ENCODE measurements at regions not wholly inside any gene's neighbourhood (a gene's known extent, or its start where the extent isn't known, plus 50 kb on each side); places are given as distances from the start of the nearest gene placed in this dataset.

- DNase-seq: no peak
Measured at GRCh38 chr4:185931375-185931774, 119.4 kb upstream of the SORBS2 start.

DNA sequence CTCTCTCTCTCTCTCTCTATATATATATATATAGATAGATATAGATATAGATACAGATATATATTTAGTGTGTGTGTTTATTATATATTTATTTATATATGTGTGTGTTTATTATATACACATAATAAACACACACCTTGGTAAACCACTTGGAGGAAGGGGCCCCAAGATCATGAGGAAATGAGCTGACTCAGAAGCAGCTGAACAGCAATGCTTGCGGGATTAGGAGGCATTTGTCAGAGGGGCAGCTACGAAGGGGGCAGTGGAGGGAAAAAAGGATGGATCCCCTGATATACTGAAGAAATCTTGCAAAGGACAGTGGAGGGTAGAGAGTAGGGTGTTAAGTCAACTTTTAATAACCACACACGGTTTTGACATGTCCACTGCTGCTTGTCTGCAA is 120.0 kb upstream of the SORBS2 start:
- no peak for DNase-seq

- DNase-seq: peak; percentile 39
Measured at GRCh38 chr4:185932491-185932890, 120.5 kb upstream of the SORBS2 start.

DNA sequence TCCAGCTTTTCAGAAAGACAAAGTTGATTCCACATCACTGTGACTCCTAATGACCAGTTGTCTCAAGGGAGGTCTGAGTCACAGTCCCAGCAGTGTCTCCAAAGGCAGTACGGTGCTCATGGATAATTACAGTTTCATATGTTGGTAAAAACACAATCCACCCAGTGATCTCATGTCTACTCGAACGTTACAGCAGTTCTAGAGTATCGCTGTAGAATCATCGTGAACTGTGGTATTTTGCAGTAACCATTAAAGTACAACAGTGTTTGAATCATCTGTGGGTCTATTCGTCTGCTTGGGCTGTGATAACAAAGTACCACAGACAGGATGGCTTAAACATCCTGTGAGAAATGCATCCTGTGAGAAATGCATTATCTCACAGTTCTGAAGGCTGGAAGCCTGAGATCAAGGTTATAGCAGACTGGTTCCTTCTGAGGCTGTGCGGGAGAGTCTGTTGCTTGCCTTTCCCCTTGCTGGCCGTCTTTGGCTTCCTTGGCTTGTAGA is 121.1 kb upstream of the SORBS2 start:
- peak; percentile 86 for DNase-seq

DNA sequence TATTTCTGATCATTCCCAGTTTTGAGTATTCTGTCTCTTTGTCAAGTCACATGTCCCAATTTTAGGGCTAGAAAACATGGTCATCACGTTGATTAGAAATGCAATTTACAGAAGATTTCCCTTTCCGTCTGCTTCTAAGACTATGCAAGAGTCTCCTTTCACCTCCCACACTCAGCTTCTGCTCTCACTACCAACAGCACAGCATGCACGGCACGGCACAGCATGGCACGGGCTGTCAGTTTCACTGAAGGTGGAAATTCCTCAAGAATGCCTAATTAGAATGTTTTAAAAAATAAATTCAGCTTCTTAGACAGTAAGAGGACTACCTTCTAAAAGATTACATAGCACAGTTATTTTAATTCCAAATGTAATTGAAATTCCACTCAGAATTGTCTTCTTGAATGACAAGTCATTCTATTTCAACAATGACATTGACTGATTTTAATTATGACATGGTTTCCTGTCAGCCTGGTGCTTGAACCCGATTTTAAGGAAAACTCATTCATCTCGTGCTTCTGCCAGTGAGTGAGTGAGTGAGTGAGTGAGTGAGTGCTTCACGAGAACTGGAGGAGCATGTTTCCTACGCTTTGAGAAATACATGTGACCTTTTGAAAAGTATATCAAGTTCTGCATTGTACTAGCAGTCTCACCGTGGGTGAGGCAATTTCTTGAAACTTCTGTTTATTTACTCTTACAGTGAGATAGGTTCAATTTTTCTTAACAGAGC is 124.8 kb upstream of the SORBS2 start:
- no peak for DNase-seq

DNA sequence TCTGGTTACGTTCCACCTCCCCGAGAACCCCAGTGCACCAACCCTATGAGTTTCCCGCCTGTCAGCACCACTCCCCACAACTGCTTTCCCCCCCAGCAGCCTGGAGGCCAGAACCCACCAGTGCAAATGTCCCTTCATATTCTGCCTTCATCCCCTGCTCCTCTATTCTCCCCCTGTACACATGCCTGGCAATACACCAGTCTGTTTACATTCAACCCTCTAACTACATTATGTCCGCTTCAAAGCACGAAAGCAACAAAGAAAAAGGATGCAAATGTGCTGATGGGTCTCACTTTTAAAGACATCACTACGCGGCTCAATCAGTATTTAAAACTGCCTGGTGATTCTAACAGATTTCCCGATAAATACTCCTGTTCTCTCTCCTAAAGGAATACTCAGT is 126.7 kb upstream of the SORBS2 start:
- DNase-seq: no peak

DNA sequence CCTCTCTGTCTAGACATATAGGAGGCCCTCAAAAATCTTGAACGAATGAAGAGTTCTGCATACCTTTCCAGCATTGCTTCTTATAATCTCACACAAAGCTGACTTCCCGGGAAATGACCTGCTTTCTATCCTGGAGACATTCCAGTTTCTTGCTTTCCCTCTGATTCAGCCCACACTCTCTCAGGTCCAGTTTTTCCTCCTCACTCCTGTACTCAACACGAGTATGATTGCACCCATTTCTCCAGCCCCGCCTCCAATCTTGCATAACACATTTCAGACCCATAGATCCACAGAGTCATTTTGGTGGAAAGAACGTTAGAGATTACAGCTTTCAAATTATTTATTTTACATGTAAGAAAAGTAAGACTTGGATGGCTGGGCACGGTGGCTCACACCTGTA is 127.5 kb upstream of the TLR3 start:
- peak; percentile 16 for DNase-seq

- peak; percentile 54 for DNase-seq
Measured at GRCh38 chr4:185945252-185945651, 123.7 kb upstream of the TLR3 start.

GRCh38 chr4:185945906-185946305 is 123.0 kb upstream of the TLR3 start:
- DNase-seq: no peak

DNA sequence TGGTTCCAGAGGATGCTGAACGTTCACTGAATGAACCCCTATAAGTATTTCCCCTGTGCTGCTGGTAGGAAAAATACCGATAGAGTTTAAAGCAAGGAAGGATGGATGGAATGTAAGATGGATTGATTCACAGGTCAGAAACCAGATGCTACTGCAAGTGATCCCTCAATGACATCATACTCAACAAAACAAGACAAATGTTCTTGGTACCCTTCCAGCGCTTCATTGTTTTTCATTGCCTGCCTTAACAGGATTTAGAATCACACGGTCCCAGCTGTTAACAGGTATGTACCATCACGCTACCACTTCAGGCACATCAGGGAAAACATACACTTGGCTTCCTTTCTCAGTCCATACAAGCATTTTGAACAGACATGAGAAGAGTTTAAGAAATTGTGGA is 118.1 kb upstream of the TLR3 start:
- DNase-seq: peak; percentile 86

DNA sequence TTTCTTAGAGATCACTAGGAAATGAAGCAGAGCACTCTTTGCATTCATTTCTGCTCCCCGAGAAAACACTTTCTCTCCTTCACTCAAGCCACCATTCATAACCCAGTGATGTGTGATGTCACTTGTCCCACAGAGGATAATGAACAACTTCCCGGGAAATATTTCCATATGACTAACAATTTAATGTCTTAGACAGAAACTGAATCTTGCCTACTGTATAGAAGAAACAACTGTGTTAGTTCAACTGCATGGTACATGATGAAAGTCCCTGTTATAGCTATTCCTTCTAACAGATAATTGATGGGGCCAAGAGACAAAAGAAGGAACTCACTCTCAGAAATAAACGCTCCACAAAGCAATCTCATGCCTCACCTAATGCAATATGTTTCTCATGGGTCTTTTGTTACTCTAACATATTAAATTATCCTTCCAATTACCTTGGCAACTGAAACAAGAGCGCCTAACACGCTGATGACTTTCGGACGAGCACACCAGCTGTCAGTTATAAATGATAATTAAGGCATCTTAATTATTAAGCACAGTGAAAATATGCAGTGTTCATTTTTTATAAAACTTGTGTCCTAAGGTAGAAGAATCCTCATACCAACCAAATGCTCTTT is 113.7 kb upstream of the TLR3 start:
- DNase-seq: no peak

GRCh38 chr4:185955826-185956543 is 113.0 kb upstream of the TLR3 start:
- DNase-seq: no peak

- DNase-seq: no peak
Measured at GRCh38 chr4:185956544-185956940, 112.4 kb upstream of the TLR3 start.

DNA sequence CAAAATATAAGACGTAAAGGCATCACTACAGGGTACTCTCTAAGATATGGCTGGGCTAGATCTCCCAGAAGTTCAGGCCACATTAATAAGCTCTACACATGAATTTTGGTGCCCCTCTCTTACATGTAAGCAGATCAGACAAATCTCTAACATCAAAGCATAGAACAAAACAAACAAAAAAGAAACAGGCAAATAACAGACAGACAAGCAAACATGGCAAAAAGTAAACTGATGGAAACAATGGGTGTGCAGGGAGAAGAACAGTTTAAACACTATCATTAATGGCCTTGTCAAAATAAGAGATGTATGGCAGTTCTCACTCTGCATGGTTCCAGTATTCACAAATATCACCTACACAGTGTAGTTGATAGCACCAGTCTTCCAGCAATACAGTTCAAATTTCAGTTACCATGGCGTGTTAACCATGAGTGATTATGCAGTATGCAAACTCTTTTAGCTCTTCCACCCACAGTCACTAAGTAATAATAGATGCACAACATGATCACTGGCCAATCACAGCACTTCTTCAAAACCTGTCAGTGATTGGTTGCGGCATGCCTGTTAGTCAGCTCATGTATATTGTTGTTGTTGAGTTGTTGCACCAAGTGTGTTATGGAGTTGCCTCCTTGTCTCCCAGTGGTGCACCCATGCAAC is 110.7 kb upstream of the TLR3 start:
- DNase-seq: no peak

- DNase-seq: no peak
Measured at GRCh38 chr4:185965426-185966384, 103.3 kb upstream of the TLR3 start.

- DNase-seq: no peak
Measured at GRCh38 chr4:185966549-185966948, 102.4 kb upstream of the TLR3 start.

DNA sequence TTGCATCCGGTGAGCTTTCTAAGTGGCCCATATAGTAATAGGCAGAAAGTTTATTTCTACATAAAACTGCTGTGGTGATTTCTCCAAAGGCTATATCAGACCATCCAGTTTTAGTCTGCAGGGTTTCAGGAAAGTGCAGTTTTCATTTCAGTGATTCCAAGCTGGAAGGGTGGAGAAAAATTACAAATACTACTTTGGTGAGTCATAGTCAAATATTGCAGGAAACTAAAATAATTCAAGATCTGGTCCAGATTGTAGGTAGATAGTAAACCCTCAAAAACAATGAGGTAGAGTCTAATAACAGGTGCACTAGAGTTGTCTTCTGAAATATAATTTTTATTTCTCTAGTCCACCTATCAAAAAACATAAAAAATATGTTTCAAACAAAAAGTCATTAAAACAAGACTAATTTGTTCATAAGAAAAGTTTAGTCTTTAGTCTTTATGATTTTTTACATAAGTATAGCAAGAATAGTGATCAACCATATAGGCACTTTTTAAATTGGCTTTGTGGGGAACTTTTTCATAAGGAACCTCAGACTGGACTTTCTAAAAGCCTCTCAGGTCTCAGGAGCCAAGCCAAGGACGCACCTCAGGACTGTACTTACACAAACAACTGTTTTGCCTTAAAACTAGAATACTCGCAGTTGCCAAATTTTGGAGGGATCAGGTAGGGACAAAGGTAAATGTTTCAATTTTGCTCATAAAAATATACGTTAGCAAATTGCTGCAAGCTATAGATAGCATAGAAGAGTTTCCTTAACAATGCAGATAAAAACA is 101.8 kb upstream of the TLR3 start:
- peak; percentile 27 for DNase-seq

GRCh38 chr4:185969657-185970056 is 99.3 kb upstream of the TLR3 start:
- no peak for DNase-seq

DNA sequence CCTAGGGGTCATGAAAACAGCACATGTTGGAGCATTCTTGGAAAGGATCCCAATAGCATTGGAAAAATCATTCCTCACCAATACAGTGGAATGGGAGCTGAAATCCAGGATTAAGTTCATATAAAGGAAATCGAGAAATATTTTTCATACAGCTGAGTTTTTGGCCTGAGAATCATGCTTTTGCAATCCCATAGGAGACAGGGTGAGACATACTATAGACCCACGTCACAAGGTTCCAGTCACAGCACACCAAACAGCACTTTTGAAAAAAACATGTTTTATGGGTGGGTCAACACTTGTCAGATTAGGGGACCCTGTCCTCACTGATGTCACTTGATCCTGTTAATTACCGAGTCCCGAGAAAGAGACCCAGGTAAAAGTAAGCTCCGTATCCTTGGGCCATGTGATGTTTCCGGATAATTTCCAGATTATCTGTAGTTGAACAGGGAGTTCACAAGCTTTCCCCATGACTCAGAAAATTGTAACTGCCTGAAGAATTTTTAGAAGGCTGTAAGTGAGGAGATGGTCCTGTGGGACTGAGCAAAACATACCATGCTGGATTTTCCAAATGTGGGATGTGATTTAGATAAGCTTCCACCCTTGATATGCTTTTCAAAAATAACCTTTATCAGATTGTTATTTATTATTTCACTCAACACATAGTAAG is 80.9 kb upstream of the TLR3 start:
- peak; percentile 73 for DNase-seq

- no peak for DNase-seq
Measured at GRCh38 chr4:185991770-185992169, 77.2 kb upstream of the TLR3 start.

DNA sequence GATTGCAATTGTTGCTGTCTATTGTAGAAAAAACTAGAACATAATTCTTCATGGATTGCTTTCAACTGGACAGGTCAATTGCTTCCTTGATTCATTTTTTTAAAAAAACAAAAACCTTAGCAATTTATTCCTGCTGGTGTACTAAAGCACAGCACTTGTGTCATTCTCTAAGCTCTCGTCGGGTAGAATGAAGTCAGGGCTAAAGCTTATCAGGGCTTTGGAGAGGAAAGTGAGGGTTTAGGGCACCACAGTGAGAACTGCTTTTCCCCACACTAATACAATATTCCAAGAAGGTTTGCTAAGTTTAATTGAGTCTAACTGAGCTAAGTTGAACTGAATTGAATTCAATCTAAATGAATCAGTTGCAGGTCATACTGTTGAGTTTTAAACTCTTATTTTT is 76.4 kb upstream of the TLR3 start:
- no peak for DNase-seq
